ENCODE measurements at regions not wholly inside any gene's neighbourhood (a gene's known extent, or its start where the extent isn't known, plus 50 kb on each side); places are given as distances from the start of the nearest gene placed in this dataset.

DNA sequence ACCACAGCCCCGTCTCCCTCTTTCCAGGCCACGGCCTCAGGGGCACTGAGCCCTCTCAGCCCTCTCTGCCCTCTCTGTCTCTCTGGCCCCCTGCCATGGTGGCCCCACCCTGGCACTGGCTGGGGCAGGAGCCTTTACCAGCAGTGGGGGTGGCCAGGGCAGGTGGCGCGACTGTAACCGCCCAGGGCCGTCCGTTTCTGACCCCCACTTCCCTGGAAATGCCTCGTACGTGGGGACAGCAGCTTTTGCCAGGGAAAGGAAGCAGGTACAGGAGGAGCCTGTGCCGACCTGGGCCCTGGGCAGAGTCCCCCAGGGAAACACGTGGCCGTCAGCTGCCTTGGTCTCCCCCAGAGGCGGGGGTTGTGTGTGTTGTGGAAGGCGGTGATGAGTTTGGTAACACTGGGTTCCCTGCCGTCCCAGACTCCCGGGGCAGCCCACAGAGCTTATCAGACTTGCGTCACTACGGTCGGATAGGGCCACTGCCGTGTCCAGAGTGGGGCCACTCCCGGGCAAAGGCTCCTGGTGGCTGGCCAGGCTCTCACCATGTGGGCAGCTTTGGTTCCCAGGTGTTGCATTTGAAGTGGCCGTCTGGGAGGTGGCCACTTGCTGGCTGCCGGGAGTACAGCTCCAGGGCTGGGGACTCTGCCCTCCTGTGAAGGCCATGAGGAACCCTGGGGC is 249.3 kb upstream of the CIBAR2 start:
- no peak overlapping the region for H3K4me3 ChIP-seq (ENCODE audit: insufficient read depth, low read depth, low read length)
- no peaks in the 10 kb centered on the region for H3K36me3 ChIP-seq (ENCODE audit: insufficient read depth, low read length)
- Mint-ChIP-seq H3K4me3 (ENCODE audit: unreplicated experiment) (no peak overlapping the region), H3K4me1 (ENCODE audit: low read depth, unreplicated experiment) (peaks cover 2% of the 10 kb centered on the region), H3K27ac (ENCODE audit: unreplicated experiment) (no peak overlapping the region), H3K27me3 (ENCODE audit: low read depth, unreplicated experiment) (peaks cover 12% of the 10 kb centered on the region), H3K36me3 (ENCODE audit: low read depth, unreplicated experiment) (peaks cover 9% of the 10 kb centered on the region), H3K9me3 (ENCODE audit: unreplicated experiment) (peaks cover 9% of the 10 kb centered on the region)
- no peaks in the 10 kb centered on the region for H3K9me3 ChIP-seq (ENCODE audit: insufficient read depth, low read depth, low read length)
- peaks cover 73% of the 10 kb centered on the region for H4K20me1 ChIP-seq (ENCODE audit: insufficient read depth, low read length)
- TF ChIP-seq, protein P1, sequence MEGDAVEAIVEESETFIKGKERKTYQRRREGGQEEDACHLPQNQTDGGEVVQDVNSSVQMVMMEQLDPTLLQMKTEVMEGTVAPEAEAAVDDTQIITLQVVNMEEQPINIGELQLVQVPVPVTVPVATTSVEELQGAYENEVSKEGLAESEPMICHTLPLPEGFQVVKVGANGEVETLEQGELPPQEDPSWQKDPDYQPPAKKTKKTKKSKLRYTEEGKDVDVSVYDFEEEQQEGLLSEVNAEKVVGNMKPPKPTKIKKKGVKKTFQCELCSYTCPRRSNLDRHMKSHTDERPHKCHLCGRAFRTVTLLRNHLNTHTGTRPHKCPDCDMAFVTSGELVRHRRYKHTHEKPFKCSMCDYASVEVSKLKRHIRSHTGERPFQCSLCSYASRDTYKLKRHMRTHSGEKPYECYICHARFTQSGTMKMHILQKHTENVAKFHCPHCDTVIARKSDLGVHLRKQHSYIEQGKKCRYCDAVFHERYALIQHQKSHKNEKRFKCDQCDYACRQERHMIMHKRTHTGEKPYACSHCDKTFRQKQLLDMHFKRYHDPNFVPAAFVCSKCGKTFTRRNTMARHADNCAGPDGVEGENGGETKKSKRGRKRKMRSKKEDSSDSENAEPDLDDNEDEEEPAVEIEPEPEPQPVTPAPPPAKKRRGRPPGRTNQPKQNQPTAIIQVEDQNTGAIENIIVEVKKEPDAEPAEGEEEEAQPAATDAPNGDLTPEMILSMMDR (IDR thresholded peaks at IDR 0.05; ENCODE audit: insufficient read depth, low read depth, low read length): no peak
- no peak for TF ChIP-seq EZH2 (IDR thresholded peaks at IDR 0.05; ENCODE audit: insufficient read depth, low read length)
- FAIRE-seq: no peak
- no peak overlapping the region for H3K27ac ChIP-seq (ENCODE audit: low read depth, low read length)
- H3K27me3 ChIP-seq (ENCODE audit: insufficient read depth, low read length): peaks cover 4% of the 10 kb centered on the region
- H2AFZ ChIP-seq (ENCODE audit: low read depth, low read length): no peak overlapping the region
- no peak for DNase-seq (ENCODE audit: low read depth)
- H3K9ac ChIP-seq (ENCODE audit: low read length): no peak overlapping the region
- no peaks in the 10 kb centered on the region for H3K79me2 ChIP-seq (ENCODE audit: insufficient read depth, low read length)
- no peak overlapping the region for H3K4me2 ChIP-seq (ENCODE audit: low read length)
- peaks cover 34% of the 10 kb centered on the region for H3K4me1 ChIP-seq (ENCODE audit: insufficient read depth, low read length)

DNA sequence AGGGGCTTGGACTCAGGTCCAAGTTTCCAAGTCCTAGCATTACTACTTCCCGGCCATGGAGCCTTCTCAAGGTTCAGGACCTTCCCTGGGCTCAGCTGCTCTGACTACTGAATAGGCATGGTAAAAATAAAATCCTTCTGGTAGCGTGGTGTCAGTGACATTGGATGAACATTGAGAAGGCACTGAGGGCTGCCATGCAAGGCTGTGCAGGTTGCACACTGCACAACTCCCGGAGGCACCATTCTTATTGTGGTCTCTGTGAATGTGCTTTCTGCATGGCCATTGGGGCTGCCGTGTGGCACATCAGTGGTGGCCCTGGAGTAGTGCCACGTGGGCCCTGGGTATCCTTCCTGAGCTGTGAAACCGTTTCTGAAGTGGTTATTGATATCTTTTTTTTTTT is 250.2 kb upstream of the CIBAR2 start:
- Histone ChIP-seq H3K4me3 (ENCODE audit: insufficient read depth, low read depth, low read length) (no peak overlapping the region), H3K9me3 (ENCODE audit: insufficient read depth, low read depth, low read length) (no peaks in the 10 kb centered on the region), H3K27me3 (ENCODE audit: insufficient read depth, low read length) (peaks cover 7% of the 10 kb centered on the region), H3K36me3 (ENCODE audit: insufficient read depth, low read length) (no peaks in the 10 kb centered on the region), H4K20me1 (ENCODE audit: insufficient read depth, low read length) (peaks cover 72% of the 10 kb centered on the region), H3K27ac (ENCODE audit: low read depth, low read length) (no peak overlapping the region), H3K9ac (ENCODE audit: low read length) (no peak overlapping the region), H3K79me2 (ENCODE audit: insufficient read depth, low read length) (no peaks in the 10 kb centered on the region), H3K4me1 (ENCODE audit: insufficient read depth, low read length) (peaks cover 34% of the 10 kb centered on the region), H3K4me2 (ENCODE audit: low read length) (no peak overlapping the region), H2AFZ (ENCODE audit: low read depth, low read length) (no peak overlapping the region)
- TF ChIP-seq, protein P1 (IDR thresholded peaks at IDR 0.05; ENCODE audit: insufficient read depth, low read depth, low read length): no peak
- no peak for TF ChIP-seq EZH2 (IDR thresholded peaks at IDR 0.05; ENCODE audit: insufficient read depth, low read length)
- no peak overlapping the region for H3K4me3 Mint-ChIP-seq (ENCODE audit: unreplicated experiment)
- peaks cover 18% of the 10 kb centered on the region for H3K27me3 Mint-ChIP-seq (ENCODE audit: low read depth, unreplicated experiment)
- peaks cover 9% of the 10 kb centered on the region for H3K36me3 Mint-ChIP-seq (ENCODE audit: low read depth, unreplicated experiment)
- FAIRE-seq (no peak), DNase-seq (ENCODE audit: low read depth) (no peak)
- no peak overlapping the region for H3K27ac Mint-ChIP-seq (ENCODE audit: unreplicated experiment)
- peaks cover 3% of the 10 kb centered on the region for H3K4me1 Mint-ChIP-seq (ENCODE audit: low read depth, unreplicated experiment)
- H3K9me3 Mint-ChIP-seq (ENCODE audit: unreplicated experiment): peaks cover 9% of the 10 kb centered on the region

DNA sequence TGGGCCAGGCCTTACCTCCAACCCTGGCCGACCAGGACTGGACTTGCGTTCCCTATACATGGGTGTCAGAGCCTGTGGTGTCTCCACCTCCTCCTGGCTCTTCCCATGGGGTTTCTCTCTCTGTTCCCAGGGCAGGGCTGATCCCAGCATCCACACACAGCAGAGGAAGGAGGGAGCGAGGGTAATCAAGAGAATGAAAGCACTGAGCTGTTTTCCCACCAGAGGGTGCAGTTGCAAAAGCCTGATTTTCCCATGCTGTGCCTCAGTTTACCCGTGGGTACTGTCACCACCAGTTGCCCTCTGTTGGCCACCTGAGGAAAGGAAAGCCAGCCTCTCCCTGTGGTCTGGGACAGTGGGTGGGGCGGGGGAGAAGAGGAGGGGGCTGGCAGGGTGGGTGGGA is 249.7 kb upstream of the GSE1 start:
- Mint-ChIP-seq H3K4me1 (ENCODE audit: low read depth, unreplicated experiment) (peaks cover 3% of the 10 kb centered on the region), H3K27ac (ENCODE audit: unreplicated experiment) (no peak overlapping the region), H3K9me3 (ENCODE audit: unreplicated experiment) (peaks cover 9% of the 10 kb centered on the region), H3K36me3 (ENCODE audit: low read depth, unreplicated experiment) (peaks cover 9% of the 10 kb centered on the region), H3K27me3 (ENCODE audit: low read depth, unreplicated experiment) (peaks cover 18% of the 10 kb centered on the region), H3K4me3 (ENCODE audit: unreplicated experiment) (no peak overlapping the region)
- Histone ChIP-seq H4K20me1 (ENCODE audit: insufficient read depth, low read length) (peaks cover 73% of the 10 kb centered on the region), H3K4me2 (ENCODE audit: low read length) (no peak overlapping the region), H3K27ac (ENCODE audit: low read depth, low read length) (peak overlapping the region; percentile 65), H3K9ac (ENCODE audit: low read length) (peak overlapping the region; percentile 66), H3K27me3 (ENCODE audit: insufficient read depth, low read length) (peaks cover 7% of the 10 kb centered on the region), H3K36me3 (ENCODE audit: insufficient read depth, low read length) (no peaks in the 10 kb centered on the region), H3K4me1 (ENCODE audit: insufficient read depth, low read length) (peaks cover 34% of the 10 kb centered on the region), H2AFZ (ENCODE audit: low read depth, low read length) (no peak overlapping the region), H3K9me3 (ENCODE audit: insufficient read depth, low read depth, low read length) (no peaks in the 10 kb centered on the region), H3K4me3 (ENCODE audit: insufficient read depth, low read depth, low read length) (no peak overlapping the region), H3K79me2 (ENCODE audit: insufficient read depth, low read length) (no peaks in the 10 kb centered on the region)
- FAIRE-seq: no peak
- DNase-seq (ENCODE audit: low read depth): no peak
- TF ChIP-seq, protein P1 (IDR thresholded peaks at IDR 0.05; ENCODE audit: insufficient read depth, low read depth, low read length): no peak
